HCT116 (cell line): ENCODE measurements at regions not wholly inside any gene's neighbourhood (a gene's known extent, or its start where the extent isn't known, plus 50 kb on each side); places are given as distances from the start of the nearest gene placed in this dataset.

Source experiments
- ATAC-seq: fragments of 200-7000 bp; cut with Tn5 transposase; 2 replicates; pipeline ENCODE4 v1.9.1; 2020; ENCODE audit warnings: mild to moderate bottlenecking, moderate library complexity
- BruUV-seq: library from RNA; stranded (reverse); fragments of 400-500 nt; replicated peaks from 2 replicates; lab custom pipeline; 2021; lab: Mats Ljungman, UMichigan
- CTCF ChIA-PET: fragments of 300-600 bp; sonication (Branson Sonifier 250); formaldehyde crosslinking; loops from one replicate; lab custom pipeline; 2021; ENCODE audit warnings: antibody characterized with exemption; lab: Charles Lee
- POLR2A ChIA-PET: fragments of 300-600, 350-600 bp; sonication (Branson Sonifier 250); formaldehyde crosslinking; loops from one replicate; lab custom pipeline; 2021; ENCODE audit warnings: antibody characterized with exemption; lab: Charles Lee
- RAD21 ChIA-PET, 2 experiments: fragments of 300-600 bp; sonication (Branson Sonifier 250); formaldehyde crosslinking; loops; one replicate each; lab custom pipeline; 2023; ENCODE audit warnings: low total read pairs in 2 of 2; ENCODE audit not compliant: uncharacterized antibody in 2 of 2, unreplicated experiment in 2 of 2, low non-redundant PET in 1 of 2; lab: Charles Lee
- DNase-seq: peaks from one replicate; pipeline ENCODE4 v3.0.0-alpha.2; 2010; ENCODE audit warnings: low read depth, low spot score
- H2AFZ ChIP-seq: fragments of 200-600 bp; shearing (Covaris generic), sonication (generic); 2 replicates; pipeline ENCODE4 v1.6.1; 2017; ENCODE audit warnings: low read depth, mixed run types, mixed read lengths, antibody characterized with exemption, low read length; ENCODE audit not compliant: poor library complexity, severe bottlenecking
- H3K27ac ChIP-seq: 2 replicates; pipeline ENCODE4 v1.5.1; 2012; ENCODE audit warnings: low read depth, low read length
- H3K27me3 ChIP-seq: fragments of 200-600 bp; sonication (generic); 2 replicates; pipeline ENCODE4 v1.6.1; 2016; ENCODE audit warnings: mixed run types, low read length, mixed read lengths; ENCODE audit not compliant: insufficient read depth
- H3K36me3 ChIP-seq, 2 experiments: fragments of 200-500 bp in 1 of 2; fragments of 200-600 bp in 1 of 2; sonication (Bioruptor generic) in 1 of 2; sonication (generic) in 1 of 2; 2 replicates each; pipeline versions ENCODE4 v1.5.1 to v1.6.1; 2014 to 2016; ENCODE audit warnings: low read length in 2 of 2, inconsistent platforms in 1 of 2, mixed read lengths in 1 of 2, mixed run types in 1 of 2; ENCODE audit not compliant: insufficient read depth in 2 of 2, control insufficient read depth in 1 of 2
- H3K4me1 ChIP-seq, 2 experiments: fragments of 200-600 bp in 1 of 2; sonication (generic) in 1 of 2; 2 replicates each; pipeline versions ENCODE4 v1.5.1 to v1.6.1; 2012 to 2017; ENCODE audit warnings: low read length in 2 of 2, inconsistent platforms in 1 of 2, mild to moderate bottlenecking in 1 of 2, mixed read lengths in 1 of 2, mixed run types in 1 of 2, moderate library complexity in 1 of 2; ENCODE audit not compliant: insufficient read depth in 2 of 2, control insufficient read depth in 1 of 2
- H3K4me2 ChIP-seq: fragments of 200-600 bp; sonication (generic); 2 replicates; pipeline ENCODE4 v1.6.1; 2017; ENCODE audit warnings: mixed run types, low read length, mixed read lengths
- H3K4me3 ChIP-seq, 2 experiments: fragments of 200-600 bp in 1 of 2; sonication (generic) in 1 of 2; replicated peaks in 1 of 2; 2 replicates each; pipeline ENCODE4 v1.5.1; 2011 to 2016; ENCODE audit warnings: low read length in 2 of 2, control low read depth in 1 of 2, low read depth in 1 of 2, mild to moderate bottlenecking in 1 of 2, mixed read lengths in 1 of 2, mixed run types in 1 of 2
- H3K79me2 ChIP-seq: fragments of 200-600 bp; sonication (generic); 2 replicates; pipeline ENCODE4 v1.6.1; 2017; ENCODE audit warnings: mild to moderate bottlenecking, mixed run types, low read length, moderate library complexity, mixed read lengths; ENCODE audit not compliant: insufficient read depth
- H3K9ac ChIP-seq: fragments of 200-600 bp; sonication (generic); 2 replicates; pipeline ENCODE4 v1.6.1; 2016; ENCODE audit warnings: low read length, mixed read lengths
- H3K9me2 ChIP-seq: fragments of 200-600 bp; sonication (generic), shearing (Covaris generic); 2 replicates; pipeline ENCODE4 v1.6.1; 2017; ENCODE audit warnings: mixed run types, mild to moderate bottlenecking, moderate library complexity; ENCODE audit not compliant: insufficient read depth
- H3K9me3 ChIP-seq, 2 experiments: fragments of 200-500 bp in 1 of 2; fragments of 200-600 bp in 1 of 2; sonication (Bioruptor generic) in 1 of 2; sonication (generic) in 1 of 2; 2 replicates each; pipeline ENCODE4 v1.6.1; 2014 to 2017; ENCODE audit warnings: low read length in 2 of 2, mixed read lengths in 2 of 2, inconsistent platforms in 1 of 2, low read depth in 1 of 2, mild to moderate bottlenecking in 1 of 2, mixed run types in 1 of 2, moderate library complexity in 1 of 2; ENCODE audit not compliant: control insufficient read depth in 1 of 2, insufficient read depth in 1 of 2
- H4K20me1 ChIP-seq: fragments of 200-600 bp; sonication (generic), shearing (Covaris generic); 2 replicates; pipeline ENCODE4 v1.6.1; 2017; ENCODE audit warnings: mixed run types, mild to moderate bottlenecking, moderate library complexity; ENCODE audit not compliant: insufficient read depth
- CBX3 ChIP-seq: IDR thresholded peaks from 2 replicates; pipeline ENCODE4 v1.6.1; 2012; ENCODE audit warnings: low read depth
- CEBPB ChIP-seq: IDR thresholded peaks from 2 replicates; pipeline ENCODE4 v1.6.1; 2012; ENCODE audit warnings: low read depth
- EGR1 ChIP-seq: IDR thresholded peaks from 2 replicates; pipeline ENCODE4 v1.6.1; 2012; ENCODE audit warnings: low read depth
- EZH2 ChIP-seq: fragments of 200-600 bp; sonication (generic); IDR thresholded peaks from 2 replicates; pipeline ENCODE4 v1.6.1; 2017; ENCODE audit warnings: antibody characterized with exemption, mixed run types
- EZH2phosphoT487 ChIP-seq: fragments of 200-600 bp; IDR thresholded peaks from 2 replicates; pipeline ENCODE4 v1.6.1; 2018; ENCODE audit warnings: antibody characterized with exemption, borderline replicate concordance
- FOSL1 ChIP-seq: IDR thresholded peaks from 2 replicates; pipeline ENCODE4 v1.6.1; 2012; ENCODE audit warnings: low read depth
- JUND ChIP-seq: IDR thresholded peaks from 2 replicates; pipeline ENCODE4 v1.6.1; 2012
- POLR2A ChIP-seq: IDR thresholded peaks from 2 replicates; pipeline ENCODE4 v1.7.0; 2011; ENCODE audit warnings: borderline replicate concordance; ENCODE audit not compliant: insufficient read depth, insufficient read length; ENCODE audit errors: extremely low read depth
- POLR2AphosphoS5 ChIP-seq: IDR thresholded peaks from 2 replicates; pipeline ENCODE4 v1.6.1; 2011; ENCODE audit warnings: mild to moderate bottlenecking, low read depth, low read length, moderate library complexity
- SIN3A ChIP-seq: IDR thresholded peaks from 2 replicates; pipeline ENCODE4 v1.6.1; 2012; ENCODE audit warnings: low read depth
- SP1 ChIP-seq: IDR thresholded peaks from 2 replicates; pipeline ENCODE4 v1.6.1; 2012; ENCODE audit warnings: low read depth
- SRF ChIP-seq: IDR thresholded peaks from 2 replicates; pipeline ENCODE4 v1.6.1; 2012; ENCODE audit warnings: low read depth
- TCF7L2 ChIP-seq: IDR thresholded peaks from 2 replicates; pipeline ENCODE4 v1.7.0; 2011; ENCODE audit warnings: borderline replicate concordance, inconsistent platforms; ENCODE audit not compliant: insufficient read depth, insufficient read length; ENCODE audit errors: extremely low read depth
- YY1 ChIP-seq: IDR thresholded peaks from 2 replicates; pipeline ENCODE4 v1.6.1; 2011; ENCODE audit warnings: low read length, low read depth, moderate library complexity, mild to moderate bottlenecking; ENCODE audit not compliant: insufficient replicate concordance; ENCODE audit errors: extremely low read depth
- intact Hi-C: fragments of 100-400 bp; cut with micrococcal nuclease; formaldehyde crosslinking; loops from 2 replicates; pipeline ENCODE4 v1.10.0; 2022
- TF ChIP-seq, protein P1 (sequence below): IDR thresholded peaks from 2 replicates; pipeline ENCODE4 v1.6.1; 2012; ENCODE audit warnings: low read depth
- TF ChIP-seq, protein P2 (sequence below), 3 experiments: fragments of 200-600 bp in 1 of 3; sonication (generic) in 1 of 3; IDR thresholded peaks in 2 of 3; conservative IDR thresholded peaks in 1 of 3; 2 replicates each; pipeline ENCODE4 v1.5.1; 2012 to 2017; ENCODE audit warnings: low read depth in 2 of 3, low read length in 2 of 3, antibody characterized with exemption in 1 of 3, borderline replicate concordance in 1 of 3, control low read depth in 1 of 3, mild to moderate bottlenecking in 1 of 3, mixed read lengths in 1 of 3, mixed run types in 1 of 3, moderate library complexity in 1 of 3; ENCODE audit not compliant: insufficient read depth in 1 of 3

GRCh38 chr7:52080493-52080892 is 763.9 kb upstream of the COBL start:
- CTCF ChIA-PET = no interaction called here
- intact Hi-C loops = no loop called here
- no peaks in the 10 kb centered on the region for H3K36me3 ChIP-seq
- H3K9me3 ChIP-seq = peaks cover 4 to 27% of the 10 kb centered on the region in 2 experiments; a peak in 2 of 4 replicates
- H3K27ac ChIP-seq = no peak overlapping the region
- DNase-seq (no peak), ATAC-seq (no peak)
- H2AFZ ChIP-seq = no peak overlapping the region
- no peak overlapping the region for H3K4me3 ChIP-seq
- RAD21 ChIA-PET = no interaction called here
- no peaks in the 10 kb centered on the region for H3K9me2 ChIP-seq
- H3K9ac ChIP-seq = no peak overlapping the region
- H4K20me1 ChIP-seq = no peaks in the 10 kb centered on the region
- no TSS peak for BruUV-seq
- no peaks in the 10 kb centered on the region for H3K4me1 ChIP-seq
- TF ChIP-seq SP1 (no peak), POLR2A (no peak), EZH2phosphoT487 (no peak), JUND (no peak), YY1 (no peak), POLR2AphosphoS5 (no peak), EZH2 (no peak), FOSL1 (no peak), SRF (no peak), EGR1 (no peak), TCF7L2 (no peak), SIN3A (no peak), CBX3 (no peak), CEBPB (no peak)
- TF ChIP-seq, protein P1, sequence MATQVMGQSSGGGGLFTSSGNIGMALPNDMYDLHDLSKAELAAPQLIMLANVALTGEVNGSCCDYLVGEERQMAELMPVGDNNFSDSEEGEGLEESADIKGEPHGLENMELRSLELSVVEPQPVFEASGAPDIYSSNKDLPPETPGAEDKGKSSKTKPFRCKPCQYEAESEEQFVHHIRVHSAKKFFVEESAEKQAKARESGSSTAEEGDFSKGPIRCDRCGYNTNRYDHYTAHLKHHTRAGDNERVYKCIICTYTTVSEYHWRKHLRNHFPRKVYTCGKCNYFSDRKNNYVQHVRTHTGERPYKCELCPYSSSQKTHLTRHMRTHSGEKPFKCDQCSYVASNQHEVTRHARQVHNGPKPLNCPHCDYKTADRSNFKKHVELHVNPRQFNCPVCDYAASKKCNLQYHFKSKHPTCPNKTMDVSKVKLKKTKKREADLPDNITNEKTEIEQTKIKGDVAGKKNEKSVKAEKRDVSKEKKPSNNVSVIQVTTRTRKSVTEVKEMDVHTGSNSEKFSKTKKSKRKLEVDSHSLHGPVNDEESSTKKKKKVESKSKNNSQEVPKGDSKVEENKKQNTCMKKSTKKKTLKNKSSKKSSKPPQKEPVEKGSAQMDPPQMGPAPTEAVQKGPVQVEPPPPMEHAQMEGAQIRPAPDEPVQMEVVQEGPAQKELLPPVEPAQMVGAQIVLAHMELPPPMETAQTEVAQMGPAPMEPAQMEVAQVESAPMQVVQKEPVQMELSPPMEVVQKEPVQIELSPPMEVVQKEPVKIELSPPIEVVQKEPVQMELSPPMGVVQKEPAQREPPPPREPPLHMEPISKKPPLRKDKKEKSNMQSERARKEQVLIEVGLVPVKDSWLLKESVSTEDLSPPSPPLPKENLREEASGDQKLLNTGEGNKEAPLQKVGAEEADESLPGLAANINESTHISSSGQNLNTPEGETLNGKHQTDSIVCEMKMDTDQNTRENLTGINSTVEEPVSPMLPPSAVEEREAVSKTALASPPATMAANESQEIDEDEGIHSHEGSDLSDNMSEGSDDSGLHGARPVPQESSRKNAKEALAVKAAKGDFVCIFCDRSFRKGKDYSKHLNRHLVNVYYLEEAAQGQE = no peak
- TF ChIP-seq, protein P2, sequence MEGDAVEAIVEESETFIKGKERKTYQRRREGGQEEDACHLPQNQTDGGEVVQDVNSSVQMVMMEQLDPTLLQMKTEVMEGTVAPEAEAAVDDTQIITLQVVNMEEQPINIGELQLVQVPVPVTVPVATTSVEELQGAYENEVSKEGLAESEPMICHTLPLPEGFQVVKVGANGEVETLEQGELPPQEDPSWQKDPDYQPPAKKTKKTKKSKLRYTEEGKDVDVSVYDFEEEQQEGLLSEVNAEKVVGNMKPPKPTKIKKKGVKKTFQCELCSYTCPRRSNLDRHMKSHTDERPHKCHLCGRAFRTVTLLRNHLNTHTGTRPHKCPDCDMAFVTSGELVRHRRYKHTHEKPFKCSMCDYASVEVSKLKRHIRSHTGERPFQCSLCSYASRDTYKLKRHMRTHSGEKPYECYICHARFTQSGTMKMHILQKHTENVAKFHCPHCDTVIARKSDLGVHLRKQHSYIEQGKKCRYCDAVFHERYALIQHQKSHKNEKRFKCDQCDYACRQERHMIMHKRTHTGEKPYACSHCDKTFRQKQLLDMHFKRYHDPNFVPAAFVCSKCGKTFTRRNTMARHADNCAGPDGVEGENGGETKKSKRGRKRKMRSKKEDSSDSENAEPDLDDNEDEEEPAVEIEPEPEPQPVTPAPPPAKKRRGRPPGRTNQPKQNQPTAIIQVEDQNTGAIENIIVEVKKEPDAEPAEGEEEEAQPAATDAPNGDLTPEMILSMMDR (IDR thresholded peaks at IDR 0.05 in 2 of 3, conservative IDR thresholded peaks at IDR 0.05 in 1 of 3; ENCODE audit: borderline replicate concordance in 1 of 3, insufficient read depth in 1 of 3, low read depth in 2 of 3, low read length in 2 of 3) = no peak
- H3K4me2 ChIP-seq = no peak overlapping the region
- POLR2A ChIA-PET = no interaction called here
- no peaks in the 10 kb centered on the region for H3K79me2 ChIP-seq
- H3K27me3 ChIP-seq = no peaks in the 10 kb centered on the region
